ENCODE measurements at regions not wholly inside any gene's neighbourhood (a gene's known extent, or its start where the extent isn't known, plus 50 kb on each side); places are given as distances from the start of the nearest gene placed in this dataset.

DNA sequence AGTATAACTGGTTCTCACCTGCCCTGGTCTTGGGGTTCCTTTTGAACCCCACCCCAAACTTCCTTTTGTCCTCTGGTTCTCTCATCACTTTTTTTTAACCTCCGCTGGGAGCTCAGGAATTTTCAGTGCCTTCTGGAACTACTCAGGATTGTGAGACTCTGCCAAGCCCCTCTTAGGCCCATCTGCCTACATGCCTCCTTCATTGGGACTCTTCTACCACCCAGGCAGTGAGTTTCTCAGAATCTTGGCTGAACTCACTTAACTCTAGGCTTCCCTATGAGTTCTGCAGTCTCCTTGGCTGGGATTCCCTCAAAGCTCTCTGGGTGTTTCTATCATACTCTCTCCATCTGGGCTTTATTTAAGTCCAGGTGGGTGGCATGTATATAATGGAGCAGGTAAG is 86.3 kb downstream of the MDH1 start:
- Mint-ChIP-seq H3K27me3 (ENCODE audit: unreplicated experiment) (peaks cover 31% of the 10 kb centered on the region), H3K9me3 (ENCODE audit: low read depth, unreplicated experiment) (no peaks in the 10 kb centered on the region), H3K27ac (ENCODE audit: unreplicated experiment) (no peak overlapping the region), H3K36me3 (ENCODE audit: insufficient read depth, unreplicated experiment) (no peaks in the 10 kb centered on the region), H3K4me3 (ENCODE audit: low read depth, unreplicated experiment) (no peak overlapping the region), H3K4me1 (ENCODE audit: low read depth, unreplicated experiment) (no peaks in the 10 kb centered on the region)
- TF ChIP-seq, protein P1, sequence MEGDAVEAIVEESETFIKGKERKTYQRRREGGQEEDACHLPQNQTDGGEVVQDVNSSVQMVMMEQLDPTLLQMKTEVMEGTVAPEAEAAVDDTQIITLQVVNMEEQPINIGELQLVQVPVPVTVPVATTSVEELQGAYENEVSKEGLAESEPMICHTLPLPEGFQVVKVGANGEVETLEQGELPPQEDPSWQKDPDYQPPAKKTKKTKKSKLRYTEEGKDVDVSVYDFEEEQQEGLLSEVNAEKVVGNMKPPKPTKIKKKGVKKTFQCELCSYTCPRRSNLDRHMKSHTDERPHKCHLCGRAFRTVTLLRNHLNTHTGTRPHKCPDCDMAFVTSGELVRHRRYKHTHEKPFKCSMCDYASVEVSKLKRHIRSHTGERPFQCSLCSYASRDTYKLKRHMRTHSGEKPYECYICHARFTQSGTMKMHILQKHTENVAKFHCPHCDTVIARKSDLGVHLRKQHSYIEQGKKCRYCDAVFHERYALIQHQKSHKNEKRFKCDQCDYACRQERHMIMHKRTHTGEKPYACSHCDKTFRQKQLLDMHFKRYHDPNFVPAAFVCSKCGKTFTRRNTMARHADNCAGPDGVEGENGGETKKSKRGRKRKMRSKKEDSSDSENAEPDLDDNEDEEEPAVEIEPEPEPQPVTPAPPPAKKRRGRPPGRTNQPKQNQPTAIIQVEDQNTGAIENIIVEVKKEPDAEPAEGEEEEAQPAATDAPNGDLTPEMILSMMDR (IDR thresholded peaks at IDR 0.05; ENCODE audit: unreplicated experiment): no peak
- BruUV-seq (replicated peaks): no TSS peak
- intact Hi-C loops (cut with micrococcal nuclease; ENCODE audit: unreplicated experiment): no loop called here
- CTCF ChIA-PET: no interaction called here
- DNase-seq: no peak

DNA sequence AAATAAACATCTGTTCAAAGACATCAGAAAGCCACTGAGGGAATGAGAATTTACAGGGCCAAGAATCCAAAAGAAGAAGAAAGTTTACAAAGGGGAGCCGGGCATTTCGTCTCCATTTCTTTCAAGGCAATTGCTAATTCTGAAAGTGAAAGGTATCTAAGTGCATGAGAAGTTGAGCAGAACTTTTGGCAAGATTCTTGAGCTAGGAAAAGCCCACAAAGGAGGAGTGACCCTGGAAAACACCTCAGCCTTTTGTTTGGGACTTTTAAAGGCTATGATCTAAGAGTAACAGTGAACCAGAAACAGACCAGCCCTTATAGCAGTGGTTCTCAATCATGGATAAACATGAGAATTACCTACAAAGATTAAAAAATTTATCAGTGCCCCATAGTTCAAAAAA is 87.4 kb downstream of the MDH1 start:
- CTCF ChIA-PET: no interaction called here
- Mint-ChIP-seq H3K4me1 (ENCODE audit: low read depth, unreplicated experiment) (no peaks in the 10 kb centered on the region), H3K4me3 (ENCODE audit: low read depth, unreplicated experiment) (no peak overlapping the region), H3K36me3 (ENCODE audit: insufficient read depth, unreplicated experiment) (no peaks in the 10 kb centered on the region), H3K9me3 (ENCODE audit: low read depth, unreplicated experiment) (no peaks in the 10 kb centered on the region), H3K27ac (ENCODE audit: unreplicated experiment) (no peak overlapping the region), H3K27me3 (ENCODE audit: unreplicated experiment) (peaks cover 20% of the 10 kb centered on the region)
- no peak for DNase-seq
- intact Hi-C loops (cut with micrococcal nuclease; ENCODE audit: unreplicated experiment): no loop called here
- BruUV-seq (replicated peaks): no TSS peak
- TF ChIP-seq, protein P1 (IDR thresholded peaks at IDR 0.05; ENCODE audit: unreplicated experiment): no peak

DNA sequence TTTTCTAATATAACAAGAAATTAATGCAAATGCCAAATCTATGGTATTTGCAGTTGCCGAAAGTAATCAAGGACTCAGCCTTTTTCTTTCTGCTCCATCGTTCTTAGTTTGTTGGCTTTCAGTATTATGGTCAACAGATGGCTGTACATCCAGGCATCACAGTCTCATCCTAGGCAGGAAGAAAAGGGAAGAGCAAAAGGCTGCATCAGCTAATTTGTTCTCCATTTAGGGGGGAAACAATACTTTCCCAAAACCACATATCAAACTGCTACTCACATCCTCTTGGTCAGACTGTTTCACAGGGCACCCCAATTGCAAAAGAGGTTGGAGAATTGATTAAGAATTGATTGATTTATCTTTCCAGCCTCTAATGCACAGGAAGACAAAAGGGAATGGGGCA is 89.3 kb downstream of the MDH1 start:
- TF ChIP-seq, protein P1 (IDR thresholded peaks at IDR 0.05; ENCODE audit: unreplicated experiment): no peak
- BruUV-seq (replicated peaks): no TSS peak
- H3K4me3 Mint-ChIP-seq (ENCODE audit: low read depth, unreplicated experiment): no peak overlapping the region
- no peaks in the 10 kb centered on the region for H3K36me3 Mint-ChIP-seq (ENCODE audit: insufficient read depth, unreplicated experiment)
- no peaks in the 10 kb centered on the region for H3K9me3 Mint-ChIP-seq (ENCODE audit: low read depth, unreplicated experiment)
- no peak overlapping the region for H3K27ac Mint-ChIP-seq (ENCODE audit: unreplicated experiment)
- CTCF ChIA-PET: no interaction called here
- H3K4me1 Mint-ChIP-seq (ENCODE audit: low read depth, unreplicated experiment): no peaks in the 10 kb centered on the region
- no peak for DNase-seq
- peaks cover 12% of the 10 kb centered on the region for H3K27me3 Mint-ChIP-seq (ENCODE audit: unreplicated experiment)
- intact Hi-C loops (cut with micrococcal nuclease; ENCODE audit: unreplicated experiment): no loop called here

DNA sequence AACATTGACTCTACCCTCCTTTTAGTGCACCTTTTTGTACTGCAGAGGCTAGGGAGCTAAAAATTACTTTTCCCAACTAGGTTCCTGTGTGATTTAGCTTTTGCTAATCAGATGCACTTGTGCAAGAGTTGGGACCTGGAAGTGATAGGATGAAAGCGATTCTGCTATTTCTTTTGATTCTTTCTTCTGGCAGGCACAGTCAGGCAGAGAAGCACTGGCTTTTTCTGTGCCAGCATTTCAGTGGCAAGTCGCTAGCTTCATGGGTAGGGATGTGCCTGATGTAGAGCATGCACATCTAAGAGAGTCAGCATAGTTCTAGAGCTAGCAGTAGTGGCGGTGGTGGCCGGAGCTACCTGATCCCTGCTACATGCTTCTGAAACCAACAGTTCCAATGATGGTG is 89.8 kb downstream of the MDH1 start:
- no peaks in the 10 kb centered on the region for H3K9me3 Mint-ChIP-seq (ENCODE audit: low read depth, unreplicated experiment)
- no peaks in the 10 kb centered on the region for H3K4me1 Mint-ChIP-seq (ENCODE audit: low read depth, unreplicated experiment)
- no peaks in the 10 kb centered on the region for H3K36me3 Mint-ChIP-seq (ENCODE audit: insufficient read depth, unreplicated experiment)
- no peak overlapping the region for H3K27ac Mint-ChIP-seq (ENCODE audit: unreplicated experiment)
- intact Hi-C loops (cut with micrococcal nuclease; ENCODE audit: unreplicated experiment): no loop called here
- H3K27me3 Mint-ChIP-seq (ENCODE audit: unreplicated experiment): peaks cover 12% of the 10 kb centered on the region
- TF ChIP-seq, protein P1 (IDR thresholded peaks at IDR 0.05; ENCODE audit: unreplicated experiment): no peak
- H3K4me3 Mint-ChIP-seq (ENCODE audit: low read depth, unreplicated experiment): no peak overlapping the region
- DNase-seq: no peak
- no TSS peak for BruUV-seq (replicated peaks)
- CTCF ChIA-PET: no interaction called here
